ENCODE measurements at regions not wholly inside any gene's neighbourhood (a gene's known extent, or its start where the extent isn't known, plus 50 kb on each side); places are given as distances from the start of the nearest gene placed in this dataset.

DNA sequence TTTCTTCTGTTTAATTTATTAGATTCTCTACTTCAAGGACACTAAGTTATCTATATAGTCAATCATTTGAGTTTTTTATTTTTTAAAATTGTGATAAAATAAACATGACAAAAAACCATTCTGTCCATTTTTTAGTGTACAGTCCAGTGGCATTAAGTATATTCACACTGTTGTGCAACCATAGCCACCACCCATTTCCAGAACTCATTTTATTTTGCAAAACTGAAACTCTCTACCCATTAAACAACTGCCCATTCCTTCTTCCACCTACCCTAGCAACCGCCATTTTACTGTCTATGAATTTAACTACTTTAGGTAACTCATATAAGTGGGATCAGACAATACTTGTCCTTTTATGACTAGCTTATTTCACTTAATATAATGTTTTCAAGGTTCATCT, 275.6 kb downstream of the SH3GL2 start:
- TF ChIP-seq CTCF (conservative IDR thresholded peaks at IDR 0.05) (no peak), ZFX (IDR thresholded peaks at IDR 0.05) (no peak)

Data from C4-2B (cell line).